Stimulated activated effector memory CD8-positive, alpha-beta T cell treated with anti-CD3 and anti-CD28 coated beads, Interleukin-12 subunit alpha, Interleukin-12 subunit beta, amount 100 ng/mL, for 72 hours (primary cell): ENCODE measurements at regions not wholly inside any gene's neighbourhood (a gene's known extent, or its start where the extent isn't known, plus 50 kb on each side); places are given as distances from the start of the nearest gene placed in this dataset.
"Not testable (repeated sequence)": the region's sequence is repeated elsewhere in the genome, so short reads cannot be mapped to it uniquely, and the experiment has no call there.

Experiments used
- ATAC-seq: fragments of 150-1000 bp; cut with Tn5 transposase; 2 replicates; pipeline ENCODE4 v1.10.0; 2021
- DNase-seq, 2 donors: peaks; one replicate each; pipeline ENCODE4 v3.0.0; 2021 to 2022; ENCODE audit warnings: low spot score in 2 of 2
- H3K27ac Mint-ChIP-seq: one replicate; pipeline ENCODE4 v1.8.0; 2022; ENCODE audit warnings: mild to moderate bottlenecking, mixed read lengths
- H3K36me3 Mint-ChIP-seq: one replicate; pipeline ENCODE4 v1.8.0; 2022; ENCODE audit warnings: mild to moderate bottlenecking, mixed read lengths
- H3K4me1 Mint-ChIP-seq: one replicate; pipeline ENCODE4 v1.8.0; 2022; ENCODE audit warnings: mixed read lengths
- H3K4me3 Mint-ChIP-seq: one replicate; pipeline ENCODE4 v1.8.0; 2022; ENCODE audit warnings: mild to moderate bottlenecking, mixed read lengths
- H3K9me3 Mint-ChIP-seq: one replicate; pipeline ENCODE4 v1.8.0; 2022; ENCODE audit warnings: mixed read lengths

GRCh38 chr11:70558681-70559080 is 160.4 kb downstream of the CTTN start:
- no peaks in the 10 kb centered on the region for H3K36me3 Mint-ChIP-seq
- no peak overlapping the region for H3K4me3 Mint-ChIP-seq
- ATAC-seq (no peak), DNase-seq (no peak)
- no peak overlapping the region for H3K27ac Mint-ChIP-seq
- no peaks in the 10 kb centered on the region for H3K9me3 Mint-ChIP-seq
- H3K4me1 Mint-ChIP-seq, result no peaks in the 10 kb centered on the region

DNA sequence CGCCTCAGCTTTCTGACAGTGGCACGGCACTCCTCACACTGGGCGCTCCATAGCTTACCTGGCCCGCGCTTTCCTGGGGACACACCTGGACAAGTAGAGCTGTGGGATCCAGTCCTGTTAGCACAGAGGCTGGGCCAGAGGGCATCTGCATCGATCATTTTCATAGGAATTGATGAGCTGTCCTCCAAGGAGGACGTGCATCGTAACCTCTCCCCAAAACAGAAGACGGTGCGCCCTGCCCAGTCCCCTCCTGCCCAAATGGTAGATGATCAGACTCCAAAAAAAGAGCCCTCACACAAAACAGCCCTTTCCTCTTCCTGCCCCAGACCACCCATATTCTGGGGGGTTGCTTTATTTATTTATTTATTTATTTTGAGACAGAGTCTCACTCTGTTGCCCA is 161.2 kb downstream of the CTTN start:
- no peak for DNase-seq
- H3K9me3 Mint-ChIP-seq, result no peaks in the 10 kb centered on the region
- no peak for ATAC-seq
- H3K36me3 Mint-ChIP-seq, result no peaks in the 10 kb centered on the region
- H3K4me3 Mint-ChIP-seq, result no peak overlapping the region
- H3K27ac Mint-ChIP-seq, result no peak overlapping the region
- H3K4me1 Mint-ChIP-seq, result no peaks in the 10 kb centered on the region

- not testable (repeated sequence) for H3K9me3 Mint-ChIP-seq, ATAC-seq, H3K36me3 Mint-ChIP-seq, H3K27ac Mint-ChIP-seq, DNase-seq, H3K4me1 Mint-ChIP-seq, H3K4me3 Mint-ChIP-seq
Observed at GRCh38 chr11:70560621-70561020, 162.3 kb downstream of the CTTN start.

DNA sequence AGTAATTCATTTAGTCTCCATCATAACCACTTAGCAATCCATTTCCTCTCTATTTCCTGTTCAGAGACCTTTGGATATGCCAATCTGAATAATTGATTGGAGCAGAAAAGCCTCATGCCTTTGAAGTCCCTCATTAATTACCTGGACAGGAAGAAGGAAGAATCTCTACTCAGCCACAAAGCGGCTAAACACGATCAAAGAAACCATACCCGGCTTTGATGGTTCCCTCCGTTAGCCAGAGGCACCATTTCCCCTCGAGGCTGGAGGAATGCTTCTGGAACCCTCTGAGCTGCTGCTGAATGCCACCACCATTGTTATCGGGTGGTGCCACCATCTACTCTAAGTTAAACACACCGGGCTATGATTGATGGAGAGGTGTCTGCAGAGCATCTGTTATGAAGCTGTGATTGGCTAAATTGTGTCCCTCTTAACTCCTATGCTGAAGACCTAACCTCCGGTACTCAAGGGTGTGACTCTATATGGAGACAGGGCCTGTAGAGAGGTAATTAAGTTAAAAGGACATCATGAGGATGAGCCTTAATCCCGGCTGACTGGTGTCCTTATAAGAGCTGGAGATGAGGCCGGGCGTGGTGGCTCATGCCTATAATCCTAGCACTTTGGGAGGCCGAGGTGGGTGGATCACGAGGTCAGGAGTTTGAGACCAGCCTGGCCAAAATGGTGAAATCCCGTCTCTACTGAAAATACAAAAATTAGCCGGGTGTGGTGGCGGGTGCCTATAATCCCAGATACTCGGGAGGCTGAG is 168.6 kb downstream of the CTTN start:
- Mint-ChIP-seq H3K27ac (no peak overlapping the region), H3K36me3 (no peaks in the 10 kb centered on the region), H3K4me1 (no peaks in the 10 kb centered on the region), H3K9me3 (no peaks in the 10 kb centered on the region), H3K4me3 (no peak overlapping the region)
- DNase-seq, result no peak
- ATAC-seq, result no peak

- Mint-ChIP-seq H3K36me3 (no peaks in the 10 kb centered on the region), H3K4me3 (no peak overlapping the region), H3K4me1 (no peaks in the 10 kb centered on the region), H3K9me3 (no peaks in the 10 kb centered on the region), H3K27ac (no peak overlapping the region)
- ATAC-seq (no peak), DNase-seq (no peak)
Observed at GRCh38 chr11:70567680-70568034, 169.3 kb downstream of the CTTN start.

DNA sequence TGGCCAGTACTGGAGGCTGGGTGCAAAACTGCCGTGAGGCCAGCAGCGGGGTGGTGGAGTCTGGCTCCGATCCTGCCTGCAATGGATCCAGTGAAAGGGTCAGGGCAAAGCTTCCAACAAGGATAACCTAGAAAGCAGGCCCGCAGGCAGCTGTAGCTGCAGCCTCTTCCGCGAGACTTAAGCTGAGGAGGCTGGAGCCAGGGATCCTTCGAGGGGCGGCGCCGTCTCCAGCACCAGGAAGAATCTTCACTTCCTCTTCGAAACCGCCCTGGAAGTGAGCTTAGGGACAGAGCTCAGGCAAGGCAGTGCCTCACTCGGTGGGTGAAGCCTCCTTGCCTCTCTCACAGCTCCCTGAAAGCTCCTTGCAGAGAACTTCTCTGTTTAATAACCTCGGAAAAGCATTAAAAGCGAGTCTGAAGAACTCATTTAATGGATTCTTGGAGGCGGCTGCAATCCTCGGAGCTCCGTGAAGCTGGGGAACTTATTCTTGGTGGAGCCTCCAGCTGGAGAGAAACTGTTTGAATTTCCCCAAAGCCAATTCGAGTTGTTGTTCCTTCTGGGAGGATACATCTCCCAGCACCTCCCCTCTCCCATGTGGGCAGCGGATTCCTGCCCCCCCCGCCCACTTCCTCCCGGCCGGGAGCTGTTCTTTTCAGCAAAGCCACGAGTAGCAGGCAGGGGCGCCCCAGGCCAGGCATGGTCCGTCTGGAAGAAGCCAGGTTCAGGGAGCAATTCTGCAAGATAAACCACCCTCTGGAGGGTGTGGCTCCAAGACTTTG is 169.9 kb downstream of the CTTN start:
- Mint-ChIP-seq H3K27ac (no peak overlapping the region), H3K4me3 (no peak overlapping the region), H3K4me1 (no peaks in the 10 kb centered on the region), H3K9me3 (no peaks in the 10 kb centered on the region), H3K36me3 (no peaks in the 10 kb centered on the region)
- no peak for ATAC-seq
- DNase-seq, result no peak

DNA sequence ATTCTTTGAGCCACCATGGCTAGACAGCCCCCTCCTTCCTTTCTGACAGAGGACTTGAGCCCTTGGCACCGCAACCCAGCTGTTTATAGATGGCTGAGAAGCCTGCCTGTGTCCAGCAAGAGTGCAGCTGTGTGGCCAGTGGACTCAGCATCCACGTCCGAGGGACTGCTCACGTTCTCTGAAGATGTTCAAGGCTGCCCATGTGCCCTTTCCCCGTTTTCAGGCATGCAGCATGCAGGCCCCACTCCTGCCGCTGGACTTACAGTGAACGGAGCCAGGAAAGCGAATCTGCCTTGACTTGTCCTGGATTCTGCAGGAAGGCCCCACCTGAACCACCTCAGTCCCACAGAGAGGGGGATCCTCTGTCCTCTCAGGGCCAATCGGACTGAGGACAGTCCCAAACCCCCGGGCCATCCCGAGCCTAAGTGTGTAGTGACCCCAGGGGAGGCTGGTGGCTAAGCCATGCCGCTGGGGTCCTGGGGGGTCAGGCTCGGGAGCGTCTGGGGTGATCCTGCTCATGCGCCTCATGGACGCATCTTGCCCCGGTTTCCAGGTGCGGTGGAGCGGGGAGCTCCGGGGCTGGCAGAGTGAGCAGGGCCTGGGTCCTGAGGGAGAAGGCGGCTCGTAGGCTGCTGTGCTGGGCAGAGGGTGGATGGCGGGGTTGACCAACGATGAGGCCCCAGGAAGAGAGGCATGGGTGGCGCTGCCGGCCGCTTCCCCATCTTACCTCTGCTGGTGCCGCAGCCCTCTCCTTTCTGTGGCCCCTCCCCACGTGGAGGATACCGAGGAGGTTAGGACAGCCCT is 170.7 kb downstream of the CTTN start:
- Mint-ChIP-seq H3K27ac (no peak overlapping the region), H3K36me3 (no peaks in the 10 kb centered on the region), H3K9me3 (no peaks in the 10 kb centered on the region), H3K4me3 (no peak overlapping the region), H3K4me1 (no peaks in the 10 kb centered on the region)
- no peak for DNase-seq
- no peak for ATAC-seq

- DNase-seq (no peak), ATAC-seq (no peak)
- no peaks in the 10 kb centered on the region for H3K9me3 Mint-ChIP-seq
- H3K4me1 Mint-ChIP-seq, result no peaks in the 10 kb centered on the region
- no peaks in the 10 kb centered on the region for H3K36me3 Mint-ChIP-seq
- H3K4me3 Mint-ChIP-seq, result no peak overlapping the region
- no peak overlapping the region for H3K27ac Mint-ChIP-seq
Observed at GRCh38 chr11:70569618-70569890, 171.2 kb downstream of the CTTN start.

DNA sequence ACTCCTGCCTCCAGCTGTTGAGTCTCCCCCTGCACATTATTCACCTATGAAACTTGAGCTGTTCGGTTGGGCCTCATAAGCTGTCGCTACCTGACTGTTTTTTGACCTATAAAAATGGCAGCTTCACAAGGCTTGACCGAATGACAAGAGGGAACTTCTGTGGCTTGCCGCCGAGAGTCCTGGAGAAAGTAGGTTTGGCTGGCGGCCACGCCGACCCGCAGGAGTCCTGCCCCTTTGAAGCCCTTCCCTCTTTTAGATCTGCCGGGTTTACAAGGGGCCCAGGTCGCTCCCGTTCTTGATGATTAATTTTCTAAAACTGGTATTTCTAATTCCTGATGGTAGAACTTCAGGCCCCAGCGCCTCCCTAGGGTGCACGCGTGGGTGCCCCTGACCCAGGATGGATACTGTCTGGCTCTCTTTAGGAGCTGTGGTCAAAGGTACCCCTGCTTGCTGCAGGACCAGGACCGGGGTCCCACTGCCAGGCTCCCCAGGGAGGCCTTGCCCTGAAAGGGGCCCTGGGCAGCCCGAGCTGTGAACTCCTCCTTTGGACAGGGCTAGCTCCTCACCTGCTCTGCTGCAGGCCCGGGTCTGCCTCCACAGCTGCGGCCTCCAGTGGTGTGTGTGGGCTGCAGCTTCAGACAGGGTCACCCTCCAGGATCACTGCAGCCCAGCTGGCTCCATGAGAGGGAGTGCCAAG is 171.8 kb downstream of the CTTN start:
- DNase-seq, result no peak
- ATAC-seq, result no peak
- Mint-ChIP-seq H3K9me3 (no peaks in the 10 kb centered on the region), H3K4me1 (no peaks in the 10 kb centered on the region), H3K4me3 (no peak overlapping the region), H3K36me3 (no peaks in the 10 kb centered on the region), H3K27ac (no peak overlapping the region)

DNA sequence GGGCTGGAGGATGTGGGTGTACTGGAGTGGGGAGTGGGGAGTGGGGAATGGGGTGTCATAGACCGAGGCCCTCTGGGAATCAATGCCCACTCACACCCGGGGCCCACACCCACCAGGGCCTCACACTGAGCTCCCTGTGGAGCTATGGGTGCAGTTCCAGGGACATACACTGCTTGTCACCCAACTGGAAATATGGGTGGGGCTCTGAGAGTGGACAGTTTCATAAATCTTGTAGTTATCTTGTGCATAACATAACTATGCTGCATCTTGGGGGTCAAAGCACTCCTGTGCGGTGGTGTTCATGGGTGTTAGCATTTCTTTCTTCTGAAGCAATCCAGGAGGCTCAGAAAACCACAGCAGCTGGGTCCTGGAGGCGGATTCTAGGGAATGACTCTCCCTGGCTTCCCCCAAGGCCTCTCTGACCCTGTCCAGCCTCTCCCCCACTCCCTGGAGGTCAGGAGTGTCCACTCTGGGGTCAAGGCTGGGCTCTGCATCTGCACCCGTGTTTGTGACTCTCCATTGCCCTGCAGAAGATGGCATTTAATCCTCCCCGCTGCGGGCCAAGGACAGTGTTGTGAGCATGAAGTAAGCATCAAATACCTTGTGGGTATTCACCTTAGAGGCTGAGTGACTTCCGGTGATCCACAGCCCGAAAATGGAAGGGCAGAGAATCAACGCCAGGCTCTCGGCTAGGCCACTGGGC is 172.5 kb downstream of the CTTN start:
- Mint-ChIP-seq H3K27ac (no peak overlapping the region), H3K4me3 (no peak overlapping the region), H3K4me1 (no peaks in the 10 kb centered on the region), H3K9me3 (no peaks in the 10 kb centered on the region), H3K36me3 (no peaks in the 10 kb centered on the region)
- DNase-seq, result no peak
- ATAC-seq, result no peak

DNA sequence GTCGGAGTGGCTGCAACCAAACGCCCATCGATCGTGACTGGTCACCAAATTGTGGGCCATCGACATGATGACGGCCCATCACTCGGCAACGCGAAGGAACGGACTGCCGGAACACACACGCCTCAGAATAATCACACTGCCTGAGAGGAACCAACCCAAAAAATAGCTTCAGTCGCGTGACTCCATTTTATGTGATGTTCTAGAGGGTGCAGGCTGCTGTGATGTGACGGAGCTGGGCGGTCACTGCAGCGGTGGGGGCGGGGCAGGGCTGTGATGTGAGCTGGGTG is 174.6 kb downstream of the CTTN start:
- ATAC-seq, result no peak
- no peak overlapping the region for H3K4me3 Mint-ChIP-seq
- no peak overlapping the region for H3K27ac Mint-ChIP-seq
- H3K36me3 Mint-ChIP-seq, result no peaks in the 10 kb centered on the region
- H3K9me3 Mint-ChIP-seq, result no peaks in the 10 kb centered on the region
- no peak for DNase-seq
- no peaks in the 10 kb centered on the region for H3K4me1 Mint-ChIP-seq

DNA sequence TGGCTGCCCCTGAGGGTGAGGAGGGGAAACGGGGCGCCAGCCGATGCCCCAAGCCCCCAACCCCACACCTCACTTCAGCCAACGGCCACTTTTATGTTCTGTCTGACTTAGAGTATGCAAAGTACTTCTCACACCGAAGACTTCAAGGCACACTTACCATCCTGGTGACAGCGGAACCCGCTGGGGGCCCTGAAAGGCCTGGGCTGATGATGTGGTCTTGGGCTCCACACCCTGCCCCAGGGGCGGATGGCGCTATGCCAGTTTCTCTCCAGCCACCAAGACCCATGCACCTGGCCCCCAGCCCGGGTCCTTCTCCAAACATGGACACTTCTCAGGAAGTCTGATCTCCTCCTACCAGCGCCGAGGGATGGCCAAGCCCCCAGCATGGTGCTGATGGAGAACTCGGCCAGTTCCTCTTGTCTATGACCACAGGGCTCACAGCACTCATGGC is 175.4 kb downstream of the CTTN start:
- no peak overlapping the region for H3K27ac Mint-ChIP-seq
- no peak for ATAC-seq
- DNase-seq, result no peak
- no peak overlapping the region for H3K4me3 Mint-ChIP-seq
- H3K36me3 Mint-ChIP-seq, result no peaks in the 10 kb centered on the region
- H3K9me3 Mint-ChIP-seq, result no peaks in the 10 kb centered on the region
- no peaks in the 10 kb centered on the region for H3K4me1 Mint-ChIP-seq

- no peaks in the 10 kb centered on the region for H3K9me3 Mint-ChIP-seq
- H3K27ac Mint-ChIP-seq, result no peak overlapping the region
- H3K36me3 Mint-ChIP-seq, result no peaks in the 10 kb centered on the region
- no peak overlapping the region for H3K4me3 Mint-ChIP-seq
- H3K4me1 Mint-ChIP-seq, result no peaks in the 10 kb centered on the region
- no peak for ATAC-seq
- no peak for DNase-seq
Observed at GRCh38 chr11:70574725-70575347, 176.5 kb downstream of the CTTN start.

DNA sequence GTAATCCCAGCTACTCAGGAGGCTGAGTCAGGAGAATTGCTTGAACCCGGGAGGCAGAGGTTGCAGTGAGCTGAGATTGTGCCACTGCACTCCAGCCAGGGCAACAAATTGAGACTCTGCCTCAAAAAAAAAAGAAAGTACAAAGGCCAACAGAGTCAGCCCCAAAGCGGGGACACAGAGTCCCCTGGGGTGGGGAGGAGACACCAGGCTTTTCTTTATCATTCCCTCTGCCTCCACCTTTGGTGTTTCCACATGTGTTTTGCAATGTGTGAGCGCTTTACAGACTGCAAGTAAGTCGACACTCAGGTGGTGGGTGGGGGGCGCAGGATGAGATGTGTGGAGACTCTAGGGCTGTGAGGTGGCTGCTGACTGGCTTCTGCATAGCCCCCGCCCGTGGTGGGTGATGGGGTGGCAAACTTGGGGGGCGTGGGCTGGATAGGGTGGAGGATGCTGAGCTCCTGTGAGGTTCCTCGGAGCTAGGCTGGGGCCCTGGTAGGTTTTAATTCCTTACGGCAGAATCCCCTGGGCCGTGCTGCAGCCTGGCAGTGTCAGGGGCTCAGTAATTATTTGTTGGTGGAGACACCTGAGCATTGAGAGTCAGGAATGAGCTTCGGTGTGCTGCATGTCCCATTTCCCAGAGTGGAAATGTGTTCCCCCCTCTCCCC is 177.2 kb downstream of the CTTN start:
- Mint-ChIP-seq H3K36me3 (no peaks in the 10 kb centered on the region), H3K27ac (no peak overlapping the region), H3K4me1 (no peaks in the 10 kb centered on the region), H3K4me3 (no peak overlapping the region), H3K9me3 (no peaks in the 10 kb centered on the region)
- ATAC-seq (no peak), DNase-seq (no peak)
